H54 (cell line): ENCODE measurements at regions not wholly inside any gene's neighbourhood (a gene's known extent, or its start where the extent isn't known, plus 50 kb on each side); places are given as distances from the start of the nearest gene placed in this dataset.

Experiments
- DNase-seq: peaks from one replicate; pipeline ENCODE4 v3.0.0; 2011; ENCODE audit warnings: low spot score, mixed read lengths; ENCODE audit not compliant: insufficient read length
- FAIRE-seq: peaks from 3 replicates; lab custom pipeline; 2011; peaks lifted over from hg19 to GRCh38; lab: Jason Lieb, UNC
- POLR2A ChIP-seq: IDR thresholded peaks from 2 replicates; pipeline ENCODE4 v1.6.1; 2011; ENCODE audit warnings: low read depth, mild to moderate bottlenecking, low read length

- DNase-seq (no peak), FAIRE-seq (no peak)
- no peak for TF ChIP-seq POLR2A
These were observed 1294.9 kb upstream of the CDH8 start for GRCh38 chr16:63331111-63331510.

- TF ChIP-seq POLR2A = no peak
- DNase-seq (no peak), FAIRE-seq (no peak)
These were observed 1290.6 kb upstream of the CDH8 start for GRCh38 chr16:63326736-63327339.

GRCh38 chr16:63323722-63324705, 1287.8 kb upstream of the CDH8 start:
- TF ChIP-seq POLR2A = no peak
- DNase-seq (no peak), FAIRE-seq (no peak)

- FAIRE-seq (no peak), DNase-seq (no peak)
- no peak for TF ChIP-seq POLR2A
These were observed 1286.8 kb upstream of the CDH8 start for GRCh38 chr16:63323055-63323454.

- TF ChIP-seq POLR2A = no peak
- no peak for DNase-seq
- FAIRE-seq = no peak
These were observed 1279.0 kb upstream of the CDH8 start for GRCh38 chr16:63315229-63315628.

GRCh38 chr16:63312346-63312745, 1276.1 kb upstream of the CDH8 start:
- DNase-seq (no peak), FAIRE-seq (no peak)
- no peak for TF ChIP-seq POLR2A

- DNase-seq (no peak), FAIRE-seq (no peak)
- TF ChIP-seq POLR2A = no peak
These were observed 1275.1 kb upstream of the CDH8 start for GRCh38 chr16:63311313-63311712.

GRCh38 chr16:63302811-63303210, 1266.6 kb upstream of the CDH8 start:
- FAIRE-seq (no peak), DNase-seq (no peak)
- no peak for TF ChIP-seq POLR2A

GRCh38 chr16:63301349-63301748, 1265.1 kb upstream of the CDH8 start:
- DNase-seq (no peak), FAIRE-seq (no peak)

GRCh38 chr16:63298993-63299392, 1262.8 kb upstream of the CDH8 start:
- DNase-seq = no peak
- TF ChIP-seq POLR2A = no peak
- FAIRE-seq = no peak

More at GRCh38 chr16:63301349-63301748, 1265.1 kb upstream of the CDH8 start:
- TF ChIP-seq POLR2A = no peak

- FAIRE-seq (no peak), DNase-seq (no peak)
- TF ChIP-seq POLR2A = no peak
These were observed 1255.8 kb upstream of the CDH8 start for GRCh38 chr16:63292036-63292435.

- TF ChIP-seq POLR2A = no peak
- DNase-seq = peak; percentile 13
- peak; percentile 86 for FAIRE-seq
These were observed 1253.7 kb upstream of the CDH8 start for GRCh38 chr16:63289834-63290460.

- FAIRE-seq = no peak
- no peak for DNase-seq
- TF ChIP-seq POLR2A = no peak
These were observed 1251.2 kb upstream of the CDH8 start for GRCh38 chr16:63287401-63287800.

GRCh38 chr16:63283721-63284120, 1247.5 kb upstream of the CDH8 start:
- DNase-seq = no peak
- no peak for TF ChIP-seq POLR2A
- FAIRE-seq = no peak

GRCh38 chr16:63244631-63245030, 1208.4 kb upstream of the CDH8 start:
- DNase-seq (no peak), FAIRE-seq (no peak)
- no peak for TF ChIP-seq POLR2A
